ENCODE measurements at regions not wholly inside any gene's neighbourhood (a gene's known extent, or its start where the extent isn't known, plus 50 kb on each side); places are given as distances from the start of the nearest gene placed in this dataset.

DNA sequence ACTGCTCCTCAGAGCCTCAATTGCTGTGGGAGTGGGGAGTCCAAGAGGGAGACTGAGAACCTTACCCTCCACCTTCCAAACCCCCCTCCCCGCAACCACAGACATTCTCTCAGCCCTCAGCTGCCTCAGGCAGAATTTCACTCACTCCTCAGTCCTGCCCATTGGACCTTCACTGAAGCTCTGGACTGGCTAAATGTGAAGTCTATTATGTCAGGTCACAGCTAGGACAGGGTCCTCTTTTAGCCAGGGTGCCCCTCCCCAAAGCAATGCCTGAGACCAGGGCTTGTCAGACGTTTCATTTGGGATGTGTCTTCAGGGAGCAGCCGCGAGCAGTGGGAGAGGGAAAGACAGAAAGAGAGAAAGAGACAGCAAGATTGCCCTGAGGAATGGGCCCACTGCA lies 199.3 kb upstream of the CCDC68 start:
- no peaks in the 10 kb centered on the region for H4K20me1 ChIP-seq (ENCODE audit: control insufficient read depth, extremely low read depth, insufficient read depth, low read length)
- H3K27me3 ChIP-seq (ENCODE audit: control insufficient read depth, extremely low read depth, insufficient read depth, low read length) = no peaks in the 10 kb centered on the region
- H3K9ac ChIP-seq (ENCODE audit: control insufficient read depth, extremely low read depth, insufficient read depth, low read length) = no peak overlapping the region
- peak overlapping the region; percentile 35 for H3K4me2 ChIP-seq (ENCODE audit: control insufficient read depth, extremely low read depth, insufficient read depth, low read depth, low read length)
- DNase-seq (ENCODE audit: low read depth, low spot score) = no peak
- peaks cover 13% of the 10 kb centered on the region for H3K4me1 ChIP-seq (ENCODE audit: control insufficient read depth, extremely low read depth, insufficient read depth, low read length)
- dilution Hi-C loops (cut with MboI; ENCODE audit: extremely low pct_ligation_motif_present, low sequenced_read_pairs) = no loop called here
- H3K27ac ChIP-seq (ENCODE audit: control insufficient read depth, insufficient read depth, low read length) = no peak overlapping the region
- no peaks in the 10 kb centered on the region for H3K9me3 ChIP-seq (ENCODE audit: control insufficient read depth, low read depth, low read length)
- no peaks in the 10 kb centered on the region for H3K79me2 ChIP-seq (ENCODE audit: control insufficient read depth, insufficient read depth, low read length)
- no peak for FAIRE-seq
- no peaks in the 10 kb centered on the region for H3K36me3 ChIP-seq (ENCODE audit: control insufficient read depth in 2 of 2, extremely low read depth in 1 of 2, insufficient read depth in 2 of 2, low read length in 2 of 2)
- no peaks in the 10 kb centered on the region for H3K9me1 ChIP-seq (ENCODE audit: control insufficient read depth, extremely low read depth, insufficient read depth, low read length)
- H2AFZ ChIP-seq (ENCODE audit: control insufficient read depth, low read length) = no peak overlapping the region
- H3K4me3 ChIP-seq (ENCODE audit: control insufficient read depth in 2 of 3, extremely low read depth in 1 of 3, insufficient read depth in 2 of 3, low read depth in 1 of 3, low read length in 3 of 3) = no peak overlapping the region
- no peak for TF ChIP-seq EZH2 (IDR thresholded peaks at IDR 0.05; ENCODE audit: low read length)
- TF ChIP-seq, protein P1, sequence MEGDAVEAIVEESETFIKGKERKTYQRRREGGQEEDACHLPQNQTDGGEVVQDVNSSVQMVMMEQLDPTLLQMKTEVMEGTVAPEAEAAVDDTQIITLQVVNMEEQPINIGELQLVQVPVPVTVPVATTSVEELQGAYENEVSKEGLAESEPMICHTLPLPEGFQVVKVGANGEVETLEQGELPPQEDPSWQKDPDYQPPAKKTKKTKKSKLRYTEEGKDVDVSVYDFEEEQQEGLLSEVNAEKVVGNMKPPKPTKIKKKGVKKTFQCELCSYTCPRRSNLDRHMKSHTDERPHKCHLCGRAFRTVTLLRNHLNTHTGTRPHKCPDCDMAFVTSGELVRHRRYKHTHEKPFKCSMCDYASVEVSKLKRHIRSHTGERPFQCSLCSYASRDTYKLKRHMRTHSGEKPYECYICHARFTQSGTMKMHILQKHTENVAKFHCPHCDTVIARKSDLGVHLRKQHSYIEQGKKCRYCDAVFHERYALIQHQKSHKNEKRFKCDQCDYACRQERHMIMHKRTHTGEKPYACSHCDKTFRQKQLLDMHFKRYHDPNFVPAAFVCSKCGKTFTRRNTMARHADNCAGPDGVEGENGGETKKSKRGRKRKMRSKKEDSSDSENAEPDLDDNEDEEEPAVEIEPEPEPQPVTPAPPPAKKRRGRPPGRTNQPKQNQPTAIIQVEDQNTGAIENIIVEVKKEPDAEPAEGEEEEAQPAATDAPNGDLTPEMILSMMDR (optimal IDR thresholded peaks at IDR 0.05 in 1 of 3, IDR thresholded peaks at IDR 0.05 in 1 of 3, conservative IDR thresholded peaks at IDR 0.05 in 1 of 3; ENCODE audit: extremely low read depth in 1 of 3, insufficient read depth in 2 of 3, low read length in 3 of 3) = no peak

DNA sequence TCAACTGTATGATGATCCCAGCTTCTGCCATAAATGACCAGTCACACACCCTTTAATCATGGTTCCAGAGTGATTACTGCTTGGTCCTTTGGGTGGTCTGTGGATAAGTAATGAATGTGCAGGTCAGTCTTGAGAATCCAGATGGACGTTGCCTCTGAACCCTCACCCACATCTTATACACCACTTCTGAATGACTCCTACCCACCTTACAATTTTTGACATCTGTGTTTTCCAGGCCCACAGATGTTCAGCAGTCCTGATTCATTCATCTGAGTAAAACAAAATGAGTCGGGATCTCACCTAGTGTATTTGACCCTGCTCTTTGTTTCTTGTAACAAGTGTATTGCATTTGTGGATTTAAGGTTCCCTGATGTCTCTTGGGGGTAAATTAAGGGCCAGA lies 194.1 kb upstream of the CCDC68 start:
- no peaks in the 10 kb centered on the region for H3K36me3 ChIP-seq (ENCODE audit: control insufficient read depth in 2 of 2, extremely low read depth in 1 of 2, insufficient read depth in 2 of 2, low read length in 2 of 2)
- H3K9ac ChIP-seq (ENCODE audit: control insufficient read depth, extremely low read depth, insufficient read depth, low read length) = no peak overlapping the region
- peak overlapping the region; percentile 69 for H3K27ac ChIP-seq (ENCODE audit: control insufficient read depth, insufficient read depth, low read length)
- TF ChIP-seq, protein P1 (optimal IDR thresholded peaks at IDR 0.05 in 1 of 3, IDR thresholded peaks at IDR 0.05 in 1 of 3, conservative IDR thresholded peaks at IDR 0.05 in 1 of 3; ENCODE audit: extremely low read depth in 1 of 3, insufficient read depth in 2 of 3, low read length in 3 of 3) = no peak
- TF ChIP-seq EZH2 (IDR thresholded peaks at IDR 0.05; ENCODE audit: low read length) = no peak
- H3K4me3 ChIP-seq (ENCODE audit: control insufficient read depth in 2 of 3, extremely low read depth in 1 of 3, insufficient read depth in 2 of 3, low read depth in 1 of 3, low read length in 3 of 3) = peak overlapping the region in 1 of 3 experiments; percentile 36
- dilution Hi-C loops (cut with MboI; ENCODE audit: extremely low pct_ligation_motif_present, low sequenced_read_pairs) = no loop called here
- peaks cover 22% of the 10 kb centered on the region for H3K4me1 ChIP-seq (ENCODE audit: control insufficient read depth, extremely low read depth, insufficient read depth, low read length)
- FAIRE-seq (no peak), DNase-seq (ENCODE audit: low read depth, low spot score) (no peak)
- no peaks in the 10 kb centered on the region for H3K27me3 ChIP-seq (ENCODE audit: control insufficient read depth, extremely low read depth, insufficient read depth, low read length)
- no peaks in the 10 kb centered on the region for H3K79me2 ChIP-seq (ENCODE audit: control insufficient read depth, insufficient read depth, low read length)
- peak overlapping the region; percentile 52 for H3K4me2 ChIP-seq (ENCODE audit: control insufficient read depth, extremely low read depth, insufficient read depth, low read depth, low read length)
- H3K9me3 ChIP-seq (ENCODE audit: control insufficient read depth, low read depth, low read length) = no peaks in the 10 kb centered on the region
- no peaks in the 10 kb centered on the region for H4K20me1 ChIP-seq (ENCODE audit: control insufficient read depth, extremely low read depth, insufficient read depth, low read length)
- H3K9me1 ChIP-seq (ENCODE audit: control insufficient read depth, extremely low read depth, insufficient read depth, low read length) = no peaks in the 10 kb centered on the region
- H2AFZ ChIP-seq (ENCODE audit: control insufficient read depth, low read length) = peak overlapping the region; percentile 15
